Esophagus muscularis mucosa (tissue), 4 donors: ENCODE measurements at regions not wholly inside any gene's neighbourhood (a gene's known extent, or its start where the extent isn't known, plus 50 kb on each side); places are given as distances from the start of the nearest gene placed in this dataset.

Experiments used
- DNase-seq: peaks from one replicate; pipeline ENCODE4 v3.0.0-alpha.2; 2017; ENCODE audit errors: extremely low spot score
- H3K27ac ChIP-seq, 4 donors: fragments of 200-600 bp; sonication (generic); replicated peaks in 1 of 4; 1 replicate in 3 of 4; 2 replicates in 1 of 4; pipeline ENCODE4 v1.5.1; 2016 to 2019; ENCODE audit warnings: mild to moderate bottlenecking in 1 of 4
- H3K27me3 ChIP-seq, 4 donors: fragments of 200-600 bp; sonication (generic); one replicate each; pipeline versions ENCODE4 v1.5.1 to v1.6.0; 2016 to 2019
- H3K36me3 ChIP-seq, 4 donors: fragments of 200-600 bp; sonication (generic); one replicate each; pipeline ENCODE4 v1.5.1; 2016 to 2019
- H3K4me1 ChIP-seq, 4 donors: fragments of 200-600 bp; sonication (generic); one replicate each; pipeline ENCODE4 v1.5.1; 2016 to 2019
- H3K4me3 ChIP-seq, 4 donors: fragments of 200-600 bp; sonication (generic); 1 replicate in 2 of 4; 2 replicates in 2 of 4; pipeline ENCODE4 v1.5.1; 2016 to 2019; ENCODE audit warnings: mild to moderate bottlenecking in 4 of 4, moderate library complexity in 1 of 4
- H3K9me3 ChIP-seq, 4 donors: fragments of 200-600 bp; sonication (generic); 1 replicate in 3 of 4; 2 replicates in 1 of 4; pipeline ENCODE4 v1.5.1; 2016 to 2019
- CTCF ChIP-seq, 3 experiments: fragments of 200-600 bp in 2 of 3; fragments of 450-650 bp in 1 of 3; sonication (generic) in 2 of 3; IDR thresholded peaks; one replicate each; pipeline ENCODE4 v1.5.1; 2017 to 2019; ENCODE audit warnings: antibody characterized with exemption in 3 of 3, mild to moderate bottlenecking in 2 of 3, moderate library complexity in 1 of 3
- EP300 ChIP-seq: sonication (generic); formaldehyde crosslinking; IDR thresholded peaks from one replicate; pipeline ENCODE4 v1.6.1; 2017; ENCODE audit warnings: antibody characterized with exemption
- POLR2A ChIP-seq: fragments of 450-650 bp; IDR thresholded peaks from one replicate; pipeline ENCODE4 v1.6.1; 2017; ENCODE audit warnings: antibody characterized with exemption, moderate library complexity, mild to moderate bottlenecking, low read depth
- POLR2AphosphoS5 ChIP-seq, 2 donors: sonication (generic); formaldehyde crosslinking; IDR thresholded peaks; one replicate each; pipeline ENCODE4 v1.6.1; 2017; ENCODE audit warnings: antibody characterized with exemption in 2 of 2
- WGBS: methylation state at CpG from one replicate; pipeline ENCODE4 v1.1.5; 2018; 5-methylcytosine and 5-hydroxymethylcytosine counted together
- intact Hi-C: fragments of 100-400 bp; cut with DNase I; formaldehyde crosslinking; loops from one replicate; pipeline ENCODE4 v1.15.1; 2023

- H3K4me3 ChIP-seq, result no peak overlapping the region
- no peak for DNase-seq
- no peak for TF ChIP-seq EP300
- TF ChIP-seq POLR2AphosphoS5 (IDR thresholded peaks at IDR 0.05), result no peak
- no peak for TF ChIP-seq CTCF (IDR thresholded peaks at IDR 0.05)
- no peak for TF ChIP-seq POLR2A
- H3K9me3 ChIP-seq, result no peaks in the 10 kb centered on the region
- no peaks in the 10 kb centered on the region for H3K4me1 ChIP-seq
- no peaks in the 10 kb centered on the region for H3K36me3 ChIP-seq
- H3K27ac ChIP-seq, result no peak overlapping the region
- H3K27me3 ChIP-seq, result no peaks in the 10 kb centered on the region
- intact Hi-C loops, result no loop called here
Measured at GRCh38 chr3:4091786-4092185, 211.4 kb upstream of the SETMAR start.

GRCh38 chr3:4097801-4098200, 205.4 kb upstream of the SETMAR start:
- TF ChIP-seq POLR2AphosphoS5 (IDR thresholded peaks at IDR 0.05) (no peak), EP300 (no peak), POLR2A (no peak), CTCF (IDR thresholded peaks at IDR 0.05) (no peak)
- intact Hi-C loops, result no loop called here
- 64% methylated on average over 2 of the region's 2 CpGs for WGBS
- Histone ChIP-seq H3K4me1 (no peaks in the 10 kb centered on the region), H3K36me3 (no peaks in the 10 kb centered on the region), H3K9me3 (peaks cover 0 to 13% (median 0%) of the 10 kb centered on the region in 4 donors), H3K27me3 (no peaks in the 10 kb centered on the region), H3K27ac (no peak overlapping the region), H3K4me3 (no peak overlapping the region)
- DNase-seq, result no peak

DNA sequence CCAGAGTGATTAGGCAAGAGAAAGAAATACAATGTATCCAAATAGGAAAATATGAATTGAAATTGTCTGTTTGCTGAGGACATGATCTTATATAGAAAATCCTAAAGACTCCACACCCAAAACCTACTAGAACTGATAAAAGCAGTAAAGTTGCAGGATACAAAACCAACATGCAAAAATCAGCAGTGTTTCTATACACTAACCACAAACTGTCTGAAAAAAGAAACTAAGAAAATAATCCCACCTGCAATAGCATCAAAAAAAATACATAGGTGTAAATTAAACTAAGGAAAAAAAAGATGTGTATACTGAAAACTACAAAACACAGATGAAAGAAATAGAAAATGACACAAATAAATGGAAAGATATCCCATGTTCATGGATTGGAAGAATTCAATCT, 203.6 kb upstream of the SETMAR start:
- Histone ChIP-seq H3K27me3 (no peaks in the 10 kb centered on the region), H3K4me3 (no peak overlapping the region), H3K36me3 (no peaks in the 10 kb centered on the region), H3K9me3 (peaks cover 0 to 13% (median 0%) of the 10 kb centered on the region in 4 donors), H3K4me1 (no peaks in the 10 kb centered on the region), H3K27ac (no peak overlapping the region)
- intact Hi-C loops, result no loop called here
- TF ChIP-seq CTCF (IDR thresholded peaks at IDR 0.05), result no peak
- no peak for TF ChIP-seq POLR2A
- TF ChIP-seq POLR2AphosphoS5 (IDR thresholded peaks at IDR 0.05), result no peak
- no peak for TF ChIP-seq EP300
- no peak for DNase-seq

GRCh38 chr3:4107430-4107829, 195.7 kb upstream of the SETMAR start:
- no peak for DNase-seq
- no peaks in the 10 kb centered on the region for H3K4me1 ChIP-seq
- no peaks in the 10 kb centered on the region for H3K36me3 ChIP-seq
- H3K9me3 ChIP-seq, result no peaks in the 10 kb centered on the region
- intact Hi-C loops, result no loop called here
- 73% methylated on average over 3 of the region's 3 CpGs for WGBS
- TF ChIP-seq POLR2A (no peak), CTCF (IDR thresholded peaks at IDR 0.05) (no peak), POLR2AphosphoS5 (IDR thresholded peaks at IDR 0.05) (no peak), EP300 (no peak)
- no peak overlapping the region for H3K27ac ChIP-seq
- H3K4me3 ChIP-seq, result no peak overlapping the region
- H3K27me3 ChIP-seq, result no peaks in the 10 kb centered on the region

DNA sequence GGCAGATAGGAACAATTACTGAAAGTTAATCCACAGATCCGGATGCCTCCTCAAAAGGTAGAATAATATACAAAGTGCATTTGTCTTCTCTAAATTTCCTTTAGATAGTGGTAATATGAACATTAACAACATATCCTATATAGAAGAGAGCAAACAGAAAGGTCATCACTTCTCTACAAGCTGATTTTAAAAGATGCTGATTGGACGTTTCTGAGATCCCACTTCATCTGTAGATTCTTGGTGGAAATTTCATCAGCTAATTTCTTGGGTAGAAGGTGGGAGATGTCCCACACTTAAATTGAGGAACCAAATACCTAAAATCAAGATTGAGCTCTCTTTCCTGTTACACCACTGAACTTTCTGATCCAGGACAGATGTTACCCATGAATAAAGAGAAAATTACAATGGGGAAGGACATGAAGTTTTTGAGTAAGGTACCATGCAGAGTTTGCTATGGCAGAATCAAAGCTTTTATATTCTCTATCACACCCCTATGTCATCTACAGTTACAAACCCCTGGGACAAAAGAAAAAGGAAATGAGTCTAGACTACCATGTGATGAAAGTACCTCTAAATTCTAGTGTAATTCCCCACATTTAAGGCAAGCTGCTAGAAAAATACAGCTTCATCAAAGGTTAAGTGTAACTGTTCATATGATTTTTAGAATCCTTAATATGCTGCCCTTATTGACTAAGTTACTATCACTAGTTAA, 189.2 kb upstream of the SETMAR start:
- H3K27me3 ChIP-seq, result no peaks in the 10 kb centered on the region
- no peak overlapping the region for H3K4me3 ChIP-seq
- DNase-seq, result no peak
- no peaks in the 10 kb centered on the region for H3K36me3 ChIP-seq
- intact Hi-C loops, result no loop called here
- WGBS, result 79% methylated on average over 2 of the region's 2 CpGs
- H3K9me3 ChIP-seq, result no peaks in the 10 kb centered on the region
- no peak for TF ChIP-seq POLR2A
- no peak for TF ChIP-seq POLR2AphosphoS5 (IDR thresholded peaks at IDR 0.05)
- no peak for TF ChIP-seq CTCF (IDR thresholded peaks at IDR 0.05)
- no peak for TF ChIP-seq EP300
- no peaks in the 10 kb centered on the region for H3K4me1 ChIP-seq
- H3K27ac ChIP-seq, result no peak overlapping the region
